ENCODE measurements at regions not wholly inside any gene's neighbourhood (a gene's known extent, or its start where the extent isn't known, plus 50 kb on each side); places are given as distances from the start of the nearest gene placed in this dataset.

- Histone ChIP-seq H3K4me3 (ENCODE audit: low read depth in 2 of 2, low read length in 2 of 2) (no peak overlapping the region), H3K9me3 (ENCODE audit: control insufficient read depth, insufficient read depth, low read depth, low read length) (no peaks in the 10 kb centered on the region), H3K36me3 (ENCODE audit: control insufficient read depth, insufficient read depth, low read length) (no peaks in the 10 kb centered on the region), H3K27ac (ENCODE audit: low read length) (no peak overlapping the region), H3K4me1 (ENCODE audit: control insufficient read depth, insufficient read depth, low read length) (no peaks in the 10 kb centered on the region), H3K27me3 (ENCODE audit: control insufficient read depth, insufficient read depth, low read length) (peaks cover 3% of the 10 kb centered on the region; the same call in 1 of the 2 replicates)
- no peak for TF ChIP-seq REST (IDR thresholded peaks at IDR 0.05; ENCODE audit: insufficient read depth in 1 of 2, low read depth in 2 of 2, low read length in 1 of 2)
- no peak for TF ChIP-seq CTCF (IDR thresholded peaks at IDR 0.05)
- no peak for TF ChIP-seq SIN3A (IDR thresholded peaks at IDR 0.05; ENCODE audit: borderline replicate concordance, insufficient read depth, low read depth, low read length)
- TF ChIP-seq TCF7L2 (IDR thresholded peaks at IDR 0.05; ENCODE audit: low read depth, low read length): no peak
- TF ChIP-seq POLR2AphosphoS5 (IDR thresholded peaks at IDR 0.05; ENCODE audit: low read depth, low read length): no peak
- no TSS peak for BruUV-seq (replicated peaks)
- DNase-seq (ENCODE audit: low read depth, low spot score) (no peak), ATAC-seq (no peak)
- intact Hi-C loops (cut with micrococcal nuclease; ENCODE audit: unreplicated experiment): no loop called here
- CTCF ChIA-PET: no interaction called here
- POLR2A ChIA-PET: no interaction called here
- in situ Hi-C loops (cut with HindIII; ENCODE audit: low pct_unique_long_range_greater_than_20kb, low sequenced_read_pairs): no loop called here
These were observed 294.1 kb upstream of the FANCL start for GRCh38 chr2:58535182-58535581.

GRCh38 chr2:58533376-58533775, 292.3 kb upstream of the FANCL start:
- Histone ChIP-seq H3K9me3 (ENCODE audit: control insufficient read depth, insufficient read depth, low read depth, low read length) (no peaks in the 10 kb centered on the region), H3K36me3 (ENCODE audit: control insufficient read depth, insufficient read depth, low read length) (no peaks in the 10 kb centered on the region), H3K27me3 (ENCODE audit: control insufficient read depth, insufficient read depth, low read length) (no peaks in the 10 kb centered on the region), H3K4me3 (ENCODE audit: low read depth in 2 of 2, low read length in 2 of 2) (no peak overlapping the region), H3K27ac (ENCODE audit: low read length) (no peak overlapping the region), H3K4me1 (ENCODE audit: control insufficient read depth, insufficient read depth, low read length) (no peaks in the 10 kb centered on the region)
- ChIA-PET POLR2A (interaction anchor here (0.7 kb wide), 1 partner anchor 878 kb away, joined by 6 read pairs; no protein-coding TSS in a partner anchor), CTCF (no interaction called here)
- in situ Hi-C loops (cut with HindIII; ENCODE audit: low pct_unique_long_range_greater_than_20kb, low sequenced_read_pairs): no loop called here
- intact Hi-C loops (cut with micrococcal nuclease; ENCODE audit: unreplicated experiment): no loop called here
- TF ChIP-seq REST (IDR thresholded peaks at IDR 0.05; ENCODE audit: insufficient read depth in 1 of 2, low read depth in 2 of 2, low read length in 1 of 2): no peak
- TF ChIP-seq CTCF (IDR thresholded peaks at IDR 0.05): no peak
- no peak for TF ChIP-seq SIN3A (IDR thresholded peaks at IDR 0.05; ENCODE audit: borderline replicate concordance, insufficient read depth, low read depth, low read length)
- TF ChIP-seq POLR2AphosphoS5 (IDR thresholded peaks at IDR 0.05; ENCODE audit: low read depth, low read length): no peak
- TF ChIP-seq TCF7L2 (IDR thresholded peaks at IDR 0.05; ENCODE audit: low read depth, low read length): no peak
- BruUV-seq (replicated peaks): no TSS peak
- ATAC-seq (no peak), DNase-seq (ENCODE audit: low read depth, low spot score) (no peak)
